ENCODE measurements at regions not wholly inside any gene's neighbourhood (a gene's known extent, or its start where the extent isn't known, plus 50 kb on each side); places are given as distances from the start of the nearest gene placed in this dataset.

GRCh38 chr4:56271131-56271530, 116.2 kb downstream of the AASDH start:
- no peak overlapping the region for H3K4me3 ChIP-seq (ENCODE audit: low read length)
- TF ChIP-seq, protein P1, sequence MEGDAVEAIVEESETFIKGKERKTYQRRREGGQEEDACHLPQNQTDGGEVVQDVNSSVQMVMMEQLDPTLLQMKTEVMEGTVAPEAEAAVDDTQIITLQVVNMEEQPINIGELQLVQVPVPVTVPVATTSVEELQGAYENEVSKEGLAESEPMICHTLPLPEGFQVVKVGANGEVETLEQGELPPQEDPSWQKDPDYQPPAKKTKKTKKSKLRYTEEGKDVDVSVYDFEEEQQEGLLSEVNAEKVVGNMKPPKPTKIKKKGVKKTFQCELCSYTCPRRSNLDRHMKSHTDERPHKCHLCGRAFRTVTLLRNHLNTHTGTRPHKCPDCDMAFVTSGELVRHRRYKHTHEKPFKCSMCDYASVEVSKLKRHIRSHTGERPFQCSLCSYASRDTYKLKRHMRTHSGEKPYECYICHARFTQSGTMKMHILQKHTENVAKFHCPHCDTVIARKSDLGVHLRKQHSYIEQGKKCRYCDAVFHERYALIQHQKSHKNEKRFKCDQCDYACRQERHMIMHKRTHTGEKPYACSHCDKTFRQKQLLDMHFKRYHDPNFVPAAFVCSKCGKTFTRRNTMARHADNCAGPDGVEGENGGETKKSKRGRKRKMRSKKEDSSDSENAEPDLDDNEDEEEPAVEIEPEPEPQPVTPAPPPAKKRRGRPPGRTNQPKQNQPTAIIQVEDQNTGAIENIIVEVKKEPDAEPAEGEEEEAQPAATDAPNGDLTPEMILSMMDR (IDR thresholded peaks at IDR 0.05; ENCODE audit: insufficient read depth, low read depth, low read length, missing control alignments), result no peak
- DNase-seq (ENCODE audit: low read depth), result peak; percentile 60

DNA sequence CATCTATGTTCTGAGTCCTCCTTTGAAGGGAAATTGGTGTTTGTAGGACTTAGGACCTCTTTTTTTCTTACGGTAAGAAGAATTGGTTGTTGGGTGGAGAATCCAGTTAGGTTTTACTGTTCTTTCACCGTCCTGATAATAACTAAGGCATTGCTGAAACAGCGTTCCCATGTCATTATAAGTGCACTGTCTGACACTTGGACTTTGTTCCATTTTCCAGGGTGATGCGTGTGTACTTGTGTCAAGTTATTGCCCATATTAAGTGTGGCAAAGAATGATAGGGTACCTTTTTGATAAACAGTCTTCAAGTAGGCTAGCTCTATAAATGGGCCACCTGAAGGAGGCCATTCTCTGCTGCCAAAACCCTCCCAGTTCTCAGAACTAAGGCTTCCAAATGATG, 119.7 kb downstream of the AASDH start:
- no peak for DNase-seq (ENCODE audit: low read depth)
- no peak overlapping the region for H3K4me3 ChIP-seq (ENCODE audit: low read length)
- TF ChIP-seq, protein P1 (IDR thresholded peaks at IDR 0.05; ENCODE audit: insufficient read depth, low read depth, low read length, missing control alignments), result no peak

- H3K4me3 ChIP-seq (ENCODE audit: low read length), result no peak overlapping the region
- no peak for DNase-seq (ENCODE audit: low read depth)
- TF ChIP-seq, protein P1 (IDR thresholded peaks at IDR 0.05; ENCODE audit: insufficient read depth, low read depth, low read length, missing control alignments), result no peak
Measured at GRCh38 chr4:56264873-56265272, 122.4 kb downstream of the AASDH start.

DNA sequence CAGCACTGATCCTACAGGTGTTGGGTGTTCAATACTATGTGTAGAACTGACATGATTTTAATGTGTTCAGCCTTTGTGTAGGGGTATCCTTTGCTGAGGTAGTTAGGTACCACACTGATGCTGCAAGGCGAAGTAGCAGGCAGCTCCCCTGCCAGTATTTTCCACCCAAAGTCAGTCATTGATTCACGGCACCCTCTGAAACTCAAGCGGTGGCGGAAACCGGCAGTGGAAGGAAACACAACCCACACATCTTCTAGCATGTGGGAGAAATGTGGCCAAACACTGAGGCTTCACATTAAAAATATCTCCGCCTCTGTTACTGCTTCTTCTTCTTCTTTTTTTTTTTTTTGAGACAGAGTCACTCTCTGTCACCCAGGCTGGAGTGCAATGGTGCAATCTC, 126.3 kb downstream of the AASDH start:
- H3K4me3 ChIP-seq (ENCODE audit: low read length), result no peak overlapping the region
- DNase-seq (ENCODE audit: low read depth), result no peak
- TF ChIP-seq, protein P1 (IDR thresholded peaks at IDR 0.05; ENCODE audit: insufficient read depth, low read depth, low read length, missing control alignments), result no peak

- H3K4me3 ChIP-seq (ENCODE audit: low read length), result no peak overlapping the region
- TF ChIP-seq, protein P1 (IDR thresholded peaks at IDR 0.05; ENCODE audit: insufficient read depth, low read depth, low read length, missing control alignments), result no peak
- no peak for DNase-seq (ENCODE audit: low read depth)
Measured at GRCh38 chr4:56260320-56260719, 127.0 kb downstream of the AASDH start.

DNA sequence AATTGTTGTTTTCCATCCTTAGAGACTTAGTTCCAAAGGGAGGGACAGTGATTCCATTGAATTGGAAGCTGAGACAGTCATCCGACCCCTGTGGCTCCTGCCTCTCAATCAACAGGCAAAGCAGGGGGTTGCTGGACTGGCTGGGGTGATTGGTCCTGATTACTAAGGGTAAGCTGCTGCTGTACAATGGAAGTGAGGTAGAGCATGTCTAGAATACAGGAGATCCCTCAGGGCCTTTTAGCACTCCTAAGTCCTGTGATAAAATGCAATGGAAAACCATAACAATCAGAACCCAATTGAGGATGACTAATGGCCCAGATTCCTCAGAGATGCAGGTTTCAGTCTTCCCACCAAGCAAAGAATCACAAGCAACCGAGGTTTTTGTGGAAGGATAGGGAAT, 127.6 kb downstream of the AASDH start:
- no peak overlapping the region for H3K4me3 ChIP-seq (ENCODE audit: low read length)
- TF ChIP-seq, protein P1 (IDR thresholded peaks at IDR 0.05; ENCODE audit: insufficient read depth, low read depth, low read length, missing control alignments), result no peak
- DNase-seq (ENCODE audit: low read depth), result no peak

GRCh38 chr4:56255820-56256219, 131.5 kb downstream of the AASDH start:
- TF ChIP-seq, protein P1 (IDR thresholded peaks at IDR 0.05; ENCODE audit: insufficient read depth, low read depth, low read length, missing control alignments), result no peak
- no peak overlapping the region for H3K4me3 ChIP-seq (ENCODE audit: low read length)
- DNase-seq (ENCODE audit: low read depth), result no peak

All from epithelial cell of esophagus (primary cell).